UCSD-AML1 (cell line): ENCODE measurements at regions not wholly inside any gene's neighbourhood (a gene's known extent, or its start where the extent isn't known, plus 50 kb on each side); places are given as distances from the start of the nearest gene placed in this dataset.

Source experiments
- DNase-seq: peaks from one replicate; lab custom pipeline; 2025; ENCODE audit not compliant: unreplicated experiment; lab: John Stamatoyannopoulos, UW

- DNase-seq = no peak
Observed at GRCh38 chr9:81393985-81394811, 295.1 kb downstream of the TLE1 start.

- no peak for DNase-seq
Observed at GRCh38 chr9:81391457-81391825, 297.9 kb downstream of the TLE1 start.

- DNase-seq = no peak
Observed at GRCh38 chr9:81390792-81391456, 298.4 kb downstream of the TLE1 start.

- no peak for DNase-seq
Observed at GRCh38 chr9:81389569-81389993, 299.8 kb downstream of the TLE1 start.

- no peak for DNase-seq
Observed at GRCh38 chr9:81388831-81389230, 300.5 kb downstream of the TLE1 start.

GRCh38 chr9:81387360-81388106 is 301.8 kb downstream of the TLE1 start:
- DNase-seq = no peak

- no peak for DNase-seq
Observed at GRCh38 chr9:81384911-81385310, 304.4 kb downstream of the TLE1 start.

- no peak for DNase-seq
Observed at GRCh38 chr9:81382281-81382680, 307.1 kb downstream of the TLE1 start.

GRCh38 chr9:81381694-81382093 is 307.7 kb downstream of the TLE1 start:
- no peak for DNase-seq

GRCh38 chr9:81380504-81381359 is 308.6 kb downstream of the TLE1 start:
- DNase-seq = no peak

GRCh38 chr9:81379655-81380054 is 309.7 kb downstream of the TLE1 start:
- no peak for DNase-seq

- DNase-seq = no peak
Observed at GRCh38 chr9:81377921-81378320, 311.4 kb downstream of the TLE1 start.

GRCh38 chr9:81377320-81377719 is 312.0 kb downstream of the TLE1 start:
- no peak for DNase-seq

GRCh38 chr9:81375187-81376100 is 313.9 kb downstream of the TLE1 start:
- DNase-seq = no peak

- no peak for DNase-seq
Observed at GRCh38 chr9:81374459-81375186, 314.7 kb downstream of the TLE1 start.

GRCh38 chr9:81373294-81373693 is 316.1 kb downstream of the TLE1 start:
- no peak for DNase-seq

GRCh38 chr9:81372628-81373191 is 316.6 kb downstream of the TLE1 start:
- no peak for DNase-seq

GRCh38 chr9:81371824-81372223 is 317.5 kb downstream of the TLE1 start:
- no peak for DNase-seq

- DNase-seq = no peak
Observed at GRCh38 chr9:81370650-81371049, 318.7 kb downstream of the TLE1 start.
